ENCODE measurements at regions not wholly inside any gene's neighbourhood (a gene's known extent, or its start where the extent isn't known, plus 50 kb on each side); places are given as distances from the start of the nearest gene placed in this dataset.

DNA sequence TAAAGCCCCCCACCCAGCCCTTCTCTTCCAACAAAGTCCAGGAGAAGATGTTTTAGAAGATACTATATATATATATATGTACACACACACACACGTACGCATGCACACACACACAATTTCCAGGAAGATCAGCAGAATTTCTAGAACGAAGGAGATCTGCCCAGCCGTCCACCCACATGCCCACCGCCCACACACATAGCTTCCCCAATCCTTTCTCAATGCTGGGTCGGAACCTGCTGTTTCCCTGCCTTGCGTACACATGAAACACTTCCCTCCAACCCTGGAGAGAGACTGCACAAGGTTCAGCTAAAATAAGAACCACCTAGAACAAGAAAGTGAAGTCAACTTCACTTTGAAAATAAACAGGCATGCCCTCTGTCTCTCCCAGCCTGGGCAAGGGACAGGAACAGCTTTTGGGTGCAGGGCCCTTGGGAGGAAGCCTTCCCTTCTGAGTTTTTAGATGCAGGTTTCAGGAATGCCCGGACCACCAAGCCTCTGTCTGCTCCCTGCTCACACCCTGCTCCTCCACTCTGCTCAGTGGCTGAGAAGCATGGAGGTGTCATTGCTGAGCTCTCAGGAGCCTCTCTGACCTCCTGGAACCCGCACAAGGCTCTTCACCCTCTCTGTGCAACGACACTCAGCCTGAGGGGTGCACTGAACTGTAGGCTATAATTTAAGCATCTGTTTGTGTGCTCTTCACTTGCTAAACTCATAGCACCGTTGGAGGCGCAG, 149.4 kb downstream of the C5orf15 start:
- Mint-ChIP-seq H3K27ac (no peak overlapping the region), H3K4me3 (no peak overlapping the region), H3K4me1 (peaks cover 20% of the 10 kb centered on the region), H3K36me3 (no peaks in the 10 kb centered on the region), H3K27me3 (ENCODE audit: low read depth) (peaks cover 37% of the 10 kb centered on the region), H3K9me3 (no peaks in the 10 kb centered on the region)
- DNase-seq (ENCODE audit: low spot score in 2 of 2, unreplicated experiment in 2 of 2), result no peak
- TF ChIP-seq, protein P1, sequence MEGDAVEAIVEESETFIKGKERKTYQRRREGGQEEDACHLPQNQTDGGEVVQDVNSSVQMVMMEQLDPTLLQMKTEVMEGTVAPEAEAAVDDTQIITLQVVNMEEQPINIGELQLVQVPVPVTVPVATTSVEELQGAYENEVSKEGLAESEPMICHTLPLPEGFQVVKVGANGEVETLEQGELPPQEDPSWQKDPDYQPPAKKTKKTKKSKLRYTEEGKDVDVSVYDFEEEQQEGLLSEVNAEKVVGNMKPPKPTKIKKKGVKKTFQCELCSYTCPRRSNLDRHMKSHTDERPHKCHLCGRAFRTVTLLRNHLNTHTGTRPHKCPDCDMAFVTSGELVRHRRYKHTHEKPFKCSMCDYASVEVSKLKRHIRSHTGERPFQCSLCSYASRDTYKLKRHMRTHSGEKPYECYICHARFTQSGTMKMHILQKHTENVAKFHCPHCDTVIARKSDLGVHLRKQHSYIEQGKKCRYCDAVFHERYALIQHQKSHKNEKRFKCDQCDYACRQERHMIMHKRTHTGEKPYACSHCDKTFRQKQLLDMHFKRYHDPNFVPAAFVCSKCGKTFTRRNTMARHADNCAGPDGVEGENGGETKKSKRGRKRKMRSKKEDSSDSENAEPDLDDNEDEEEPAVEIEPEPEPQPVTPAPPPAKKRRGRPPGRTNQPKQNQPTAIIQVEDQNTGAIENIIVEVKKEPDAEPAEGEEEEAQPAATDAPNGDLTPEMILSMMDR (IDR thresholded peaks at IDR 0.05; ENCODE audit: unreplicated experiment), result no peak

DNA sequence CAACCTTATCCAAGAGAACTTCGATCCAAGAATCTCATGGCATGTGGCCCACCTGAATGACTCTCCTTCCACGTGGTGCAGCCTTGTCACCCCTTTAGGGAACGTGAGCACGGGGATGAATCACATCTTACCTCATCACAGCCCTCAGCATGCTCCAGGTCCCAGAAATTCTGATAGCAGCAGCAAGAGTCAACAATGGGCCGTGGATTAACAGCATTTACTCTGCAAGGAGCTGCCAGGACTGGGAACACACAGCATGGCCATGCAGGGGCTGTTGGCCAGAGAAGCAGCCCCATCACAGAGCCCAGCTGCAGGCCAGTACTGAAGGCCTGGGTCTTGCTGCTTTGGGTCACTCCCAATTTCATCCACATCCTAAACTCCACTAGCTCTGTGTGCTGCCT, 150.4 kb downstream of the C5orf15 start:
- Mint-ChIP-seq H3K4me1 (peaks cover 20% of the 10 kb centered on the region), H3K36me3 (no peaks in the 10 kb centered on the region), H3K27me3 (ENCODE audit: low read depth) (peaks cover 31% of the 10 kb centered on the region), H3K27ac (no peak overlapping the region), H3K4me3 (no peak overlapping the region), H3K9me3 (no peaks in the 10 kb centered on the region)
- TF ChIP-seq, protein P1 (IDR thresholded peaks at IDR 0.05; ENCODE audit: unreplicated experiment), result no peak
- DNase-seq (ENCODE audit: low spot score in 2 of 2, unreplicated experiment in 2 of 2), result no peak

DNA sequence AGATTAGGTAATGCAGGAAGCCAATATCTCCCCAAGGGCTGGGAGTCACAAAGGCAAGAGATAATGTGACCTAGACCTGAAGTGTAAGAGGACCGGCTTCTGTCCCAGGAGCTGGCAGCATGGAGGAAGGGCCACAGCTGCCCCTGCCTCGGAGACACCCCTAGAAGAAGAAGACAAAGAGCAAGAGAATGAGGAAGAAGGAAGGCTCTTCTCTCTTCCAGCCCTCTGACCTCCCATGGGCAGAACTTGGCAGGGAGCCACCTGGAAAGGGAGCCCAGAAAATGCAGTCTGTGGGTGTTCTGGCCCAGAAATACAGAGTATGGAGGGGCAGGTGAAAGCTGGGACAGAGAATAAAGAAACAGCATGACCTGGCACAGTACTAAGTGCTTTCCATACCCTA, 151.0 kb downstream of the C5orf15 start:
- H3K27me3 Mint-ChIP-seq (ENCODE audit: low read depth), result peaks cover 25% of the 10 kb centered on the region
- no peaks in the 10 kb centered on the region for H3K9me3 Mint-ChIP-seq
- DNase-seq (ENCODE audit: low spot score in 2 of 2, unreplicated experiment in 2 of 2), result no peak
- H3K4me3 Mint-ChIP-seq, result no peak overlapping the region
- TF ChIP-seq, protein P1 (IDR thresholded peaks at IDR 0.05; ENCODE audit: unreplicated experiment), result no peak
- peaks cover 20% of the 10 kb centered on the region for H3K4me1 Mint-ChIP-seq
- H3K36me3 Mint-ChIP-seq, result no peaks in the 10 kb centered on the region
- no peak overlapping the region for H3K27ac Mint-ChIP-seq

DNA sequence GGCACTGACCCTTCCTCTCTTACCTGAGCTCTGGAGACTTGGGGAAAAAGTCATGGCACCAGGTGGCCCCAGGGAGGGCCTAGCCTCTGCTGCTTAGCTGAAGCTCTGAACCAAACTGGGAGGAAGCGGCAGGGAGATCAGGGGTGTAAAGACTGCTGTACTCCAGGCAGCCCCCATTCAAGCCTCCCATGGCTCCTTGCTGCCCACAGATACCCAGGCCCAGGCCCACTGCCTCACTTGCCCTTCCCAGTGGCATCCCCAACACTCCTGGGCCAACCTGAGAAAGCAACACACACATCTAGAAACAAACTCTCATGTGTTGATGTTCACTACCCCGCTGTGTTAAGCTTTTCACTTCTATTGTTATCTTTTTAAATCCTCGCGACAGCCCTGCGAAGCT, 151.6 kb downstream of the C5orf15 start:
- no peak for DNase-seq (ENCODE audit: low spot score in 2 of 2, unreplicated experiment in 2 of 2)
- no peak overlapping the region for H3K4me3 Mint-ChIP-seq
- no peaks in the 10 kb centered on the region for H3K36me3 Mint-ChIP-seq
- H3K4me1 Mint-ChIP-seq, result peaks cover 20% of the 10 kb centered on the region
- no peak overlapping the region for H3K27ac Mint-ChIP-seq
- peaks cover 25% of the 10 kb centered on the region for H3K27me3 Mint-ChIP-seq (ENCODE audit: low read depth)
- H3K9me3 Mint-ChIP-seq, result no peaks in the 10 kb centered on the region
- TF ChIP-seq, protein P1 (IDR thresholded peaks at IDR 0.05; ENCODE audit: unreplicated experiment), result no peak

DNA sequence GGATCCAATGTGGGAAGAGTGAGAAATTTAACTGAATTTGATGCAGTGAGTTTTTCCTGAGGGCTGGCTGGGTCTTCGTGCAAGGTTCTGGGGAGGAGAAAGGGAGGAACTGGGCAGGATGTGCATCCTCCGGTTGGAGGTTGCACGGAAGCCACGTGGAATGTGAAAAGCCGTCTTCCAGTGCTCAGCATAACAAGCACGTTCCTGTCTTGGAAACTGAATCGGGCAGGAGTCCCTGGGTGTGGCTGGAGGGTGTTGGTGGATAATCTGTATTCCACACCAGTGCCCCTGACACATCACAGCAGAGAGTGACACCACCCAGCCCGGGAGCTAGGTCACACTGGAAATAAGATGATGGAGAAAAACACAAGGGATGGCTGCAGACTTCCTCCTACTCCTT, 154.3 kb downstream of the C5orf15 start:
- H3K27ac Mint-ChIP-seq, result no peak overlapping the region
- no peaks in the 10 kb centered on the region for H3K4me1 Mint-ChIP-seq
- DNase-seq (ENCODE audit: low spot score in 2 of 2, unreplicated experiment in 2 of 2), result no peak
- no peak overlapping the region for H3K4me3 Mint-ChIP-seq
- H3K9me3 Mint-ChIP-seq, result no peaks in the 10 kb centered on the region
- TF ChIP-seq, protein P1 (IDR thresholded peaks at IDR 0.05; ENCODE audit: unreplicated experiment), result no peak
- H3K36me3 Mint-ChIP-seq, result no peaks in the 10 kb centered on the region
- H3K27me3 Mint-ChIP-seq (ENCODE audit: low read depth), result peaks cover 19% of the 10 kb centered on the region

Measured in mesothelial cell of epicardium (in vitro differentiated cells).